Fibroblast of lung (primary cell): ENCODE measurements at regions not wholly inside any gene's neighbourhood (a gene's known extent, or its start where the extent isn't known, plus 50 kb on each side); places are given as distances from the start of the nearest gene placed in this dataset.

Source experiments
- DNase-seq, 2 donors: peaks; one replicate each; pipeline versions ENCODE4 v3.0.0 to v3.0.0-alpha.2; 2010; ENCODE audit warnings: low read depth in 2 of 2
- H2AFZ ChIP-seq: 2 replicates; pipeline ENCODE4 v1.5.1; 2012; ENCODE audit warnings: low read length, control low read depth, inconsistent platforms
- H3K27ac ChIP-seq: 2 replicates; pipeline ENCODE4 v1.5.1; 2011; ENCODE audit warnings: low read length, control low read depth; ENCODE audit not compliant: insufficient read depth
- H3K27me3 ChIP-seq: 2 replicates; pipeline ENCODE4 v1.5.1; 2011; ENCODE audit warnings: mild to moderate bottlenecking, low read length; ENCODE audit not compliant: control insufficient read depth, insufficient read depth
- H3K36me3 ChIP-seq: 2 replicates; pipeline ENCODE4 v1.5.1; 2011; ENCODE audit warnings: low read length; ENCODE audit not compliant: control insufficient read depth, insufficient read depth
- H3K4me1 ChIP-seq: 2 replicates; pipeline ENCODE4 v1.5.1; 2011; ENCODE audit warnings: low read length; ENCODE audit not compliant: control insufficient read depth, insufficient read depth; ENCODE audit errors: extremely low read depth
- H3K4me2 ChIP-seq: 2 replicates; pipeline ENCODE4 v1.5.1; 2011; ENCODE audit warnings: low read length, control low read depth; ENCODE audit not compliant: insufficient read depth; ENCODE audit errors: extremely low read depth
- H3K4me3 ChIP-seq, 4 experiments: fragments of 200-600 bp in 1 of 4; sonication (generic) in 1 of 4; replicated peaks in 1 of 4; 2 replicates each; pipeline ENCODE4 v1.5.1; 2011 to 2016; ENCODE audit warnings: low read length in 4 of 4, low read depth in 3 of 4, mild to moderate bottlenecking in 3 of 4, control low read depth in 2 of 4, inconsistent platforms in 1 of 4, mixed read lengths in 1 of 4; ENCODE audit not compliant: insufficient read depth in 1 of 4; ENCODE audit errors: control extremely low read depth in 1 of 4
- H3K79me2 ChIP-seq: 2 replicates; pipeline ENCODE4 v1.5.1; 2012; ENCODE audit warnings: mild to moderate bottlenecking, low read length, inconsistent platforms; ENCODE audit not compliant: control insufficient read depth, insufficient read depth
- H3K9ac ChIP-seq: 2 replicates; pipeline ENCODE4 v1.5.1; 2011; ENCODE audit warnings: mild to moderate bottlenecking, low read length, control low read depth; ENCODE audit not compliant: insufficient read depth
- H3K9me3 ChIP-seq: 2 replicates; pipeline ENCODE4 v1.5.1; 2012; ENCODE audit warnings: low read depth, low read length; ENCODE audit not compliant: control insufficient read depth, insufficient read depth
- H4K20me1 ChIP-seq: 2 replicates; pipeline ENCODE4 v1.5.1; 2011; ENCODE audit warnings: low read length; ENCODE audit not compliant: control insufficient read depth, insufficient read depth; ENCODE audit errors: extremely low read depth
- CTCF ChIP-seq, 2 donors: IDR thresholded peaks in 1 of 2; conservative IDR thresholded peaks in 1 of 2; 1 replicate in 1 of 2; 2 replicates in 1 of 2; pipeline ENCODE4 v1.5.1; 2011 to 2012; ENCODE audit warnings: low read length in 2 of 2, control low read depth in 1 of 2, inconsistent platforms in 1 of 2, low read depth in 1 of 2, mild to moderate bottlenecking in 1 of 2
- EZH2 ChIP-seq: IDR thresholded peaks from 2 replicates; pipeline ENCODE4 v1.5.1; 2012; ENCODE audit warnings: low read length, control low read depth, mild to moderate bottlenecking; ENCODE audit errors: missing control alignments

GRCh38 chr2:176544991-176545956 lies 276.0 kb downstream of the MTX2 start:
- Histone ChIP-seq H3K9me3 (no peaks in the 10 kb centered on the region), H2AFZ (no peak overlapping the region), H3K4me2 (no peak overlapping the region), H4K20me1 (no peaks in the 10 kb centered on the region), H3K9ac (no peak overlapping the region), H3K27ac (no peak overlapping the region), H3K27me3 (no peaks in the 10 kb centered on the region), H3K4me3 (no peak overlapping the region), H3K79me2 (no peaks in the 10 kb centered on the region), H3K4me1 (no peaks in the 10 kb centered on the region), H3K36me3 (no peaks in the 10 kb centered on the region)
- TF ChIP-seq EZH2 (no peak), CTCF (conservative IDR thresholded peaks at IDR 0.05 in 1 of 2, IDR thresholded peaks at IDR 0.05 in 1 of 2; ENCODE audit: low read depth in 1 of 2, low read length in 2 of 2) (no peak)
- no peak for DNase-seq

GRCh38 chr2:176546550-176546949 lies 277.3 kb downstream of the MTX2 start:
- Histone ChIP-seq H3K36me3 (no peaks in the 10 kb centered on the region), H3K79me2 (no peaks in the 10 kb centered on the region), H2AFZ (no peak overlapping the region), H3K27me3 (no peaks in the 10 kb centered on the region), H3K9ac (no peak overlapping the region), H3K27ac (no peak overlapping the region), H3K4me2 (no peak overlapping the region), H3K9me3 (no peaks in the 10 kb centered on the region), H3K4me3 (no peak overlapping the region), H4K20me1 (no peaks in the 10 kb centered on the region), H3K4me1 (no peaks in the 10 kb centered on the region)
- TF ChIP-seq EZH2 (no peak), CTCF (conservative IDR thresholded peaks at IDR 0.05 in 1 of 2, IDR thresholded peaks at IDR 0.05 in 1 of 2; ENCODE audit: low read depth in 1 of 2, low read length in 2 of 2) (no peak)
- no peak for DNase-seq

GRCh38 chr2:176552501-176553135 lies 283.4 kb downstream of the MTX2 start:
- H3K4me3 ChIP-seq: no peak overlapping the region
- peak; percentile 59 to 87 for DNase-seq
- no peaks in the 10 kb centered on the region for H3K79me2 ChIP-seq
- H3K27me3 ChIP-seq: peaks cover 8% of the 10 kb centered on the region
- no peaks in the 10 kb centered on the region for H3K36me3 ChIP-seq
- TF ChIP-seq EZH2 (no peak), CTCF (conservative IDR thresholded peaks at IDR 0.05 in 1 of 2, IDR thresholded peaks at IDR 0.05 in 1 of 2; ENCODE audit: low read depth in 1 of 2, low read length in 2 of 2) (no peak)
- no peak overlapping the region for H3K4me2 ChIP-seq
- no peak overlapping the region for H2AFZ ChIP-seq
- H3K9me3 ChIP-seq: no peaks in the 10 kb centered on the region
- no peaks in the 10 kb centered on the region for H3K4me1 ChIP-seq
- H3K9ac ChIP-seq: no peak overlapping the region
- H4K20me1 ChIP-seq: no peaks in the 10 kb centered on the region
- H3K27ac ChIP-seq: no peak overlapping the region
